ENCODE measurements at regions not wholly inside any gene's neighbourhood (a gene's known extent, or its start where the extent isn't known, plus 50 kb on each side); places are given as distances from the start of the nearest gene placed in this dataset.

DNA sequence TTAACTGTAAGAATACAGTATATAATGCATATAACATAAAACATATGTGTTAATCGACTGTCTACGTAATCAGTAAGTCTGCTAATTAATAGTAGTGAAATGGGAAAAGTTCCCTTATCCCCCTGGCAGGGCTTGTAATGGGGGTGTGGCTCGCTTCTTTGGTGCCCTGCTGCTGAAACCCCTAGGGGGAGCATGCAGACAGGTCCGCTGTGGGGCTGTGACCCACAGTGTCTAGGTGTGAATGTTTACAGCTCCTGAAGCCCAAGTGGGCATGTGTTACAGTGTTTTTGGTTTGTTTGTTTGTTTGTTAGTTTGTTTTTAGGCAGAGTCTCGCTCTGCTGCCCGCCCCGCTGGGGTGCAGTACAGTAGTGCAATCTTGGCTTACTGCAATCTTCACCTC is 495.7 kb downstream of the SHISA9 start:
- no peak for DNase-seq

DNA sequence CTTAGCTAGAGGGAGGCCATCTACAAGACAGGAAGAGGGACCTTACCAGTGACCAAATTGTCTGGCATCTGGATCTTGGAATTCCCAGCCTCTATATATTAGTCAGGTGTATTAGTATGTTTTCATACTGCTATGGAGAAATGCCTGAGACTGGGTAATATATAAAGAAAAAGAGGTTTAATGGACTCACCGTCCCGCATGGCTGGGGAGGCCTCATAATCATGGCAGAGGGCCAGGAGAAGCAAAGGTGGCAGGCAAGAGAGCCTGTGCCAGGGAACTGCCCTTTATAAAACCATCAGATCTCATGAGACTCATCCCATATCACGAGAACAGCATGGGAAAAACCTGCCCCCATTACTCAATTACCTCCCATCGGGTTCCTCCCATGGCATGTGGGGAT is 500.2 kb downstream of the SHISA9 start:
- DNase-seq: no peak

DNA sequence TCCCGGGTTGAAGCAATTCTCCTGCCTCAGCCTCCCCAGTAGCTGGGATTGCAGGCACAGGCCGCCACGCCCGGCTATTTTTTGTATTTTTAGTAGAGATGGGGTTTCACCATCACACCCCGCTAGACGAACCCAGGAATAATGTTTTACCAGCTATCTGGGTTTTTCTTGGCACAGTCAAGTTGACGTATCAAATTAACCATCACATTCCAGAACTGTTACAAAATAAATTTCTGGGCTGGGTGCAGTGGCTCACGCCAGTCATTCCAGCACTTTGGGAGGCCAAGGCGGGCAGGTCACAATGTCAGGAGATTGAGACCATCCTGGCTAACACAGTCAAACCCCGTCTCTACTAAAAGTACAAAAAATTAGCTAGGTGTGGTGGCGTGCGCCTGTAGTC is 501.2 kb downstream of the SHISA9 start:
- DNase-seq: no peak

DNA sequence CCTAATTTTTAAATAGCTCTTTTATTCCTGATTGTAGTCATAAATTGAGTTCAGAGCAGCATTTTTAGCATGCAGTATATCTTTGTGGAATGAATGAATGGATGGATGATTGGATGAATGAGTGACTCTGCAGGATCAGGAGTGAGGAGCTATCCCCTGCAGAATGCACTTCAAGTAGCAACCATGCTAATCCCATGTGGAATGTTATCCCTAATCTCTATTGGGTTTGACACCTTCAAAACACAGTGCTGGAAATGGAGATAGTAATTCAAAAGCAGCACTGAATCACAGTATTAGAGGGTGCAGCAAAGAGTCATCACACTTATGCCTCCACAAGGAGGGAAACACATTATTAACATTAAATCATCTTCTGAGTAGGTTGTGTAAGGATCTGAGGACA is 501.9 kb downstream of the SHISA9 start:
- no peak for DNase-seq

DNA sequence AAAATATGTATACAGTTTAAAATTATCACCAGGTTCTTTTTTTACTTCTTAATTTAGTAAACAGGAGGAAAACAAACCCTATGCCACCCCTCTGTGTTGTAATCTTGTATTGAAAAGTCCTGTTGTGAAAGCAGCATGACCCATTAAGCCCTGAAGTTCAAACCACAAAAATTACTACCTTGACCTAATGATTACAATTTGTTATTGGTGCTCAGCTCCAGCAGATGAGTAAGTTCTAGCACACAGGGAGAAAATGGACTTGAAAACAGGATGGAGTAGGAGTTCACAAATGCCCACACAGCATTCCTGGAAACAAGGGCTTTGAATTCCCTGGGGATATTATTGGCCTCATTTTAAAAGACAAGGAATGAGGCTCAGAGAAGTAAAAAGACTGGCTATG is 505.8 kb upstream of the ERCC4 start:
- no peak for DNase-seq

DNA sequence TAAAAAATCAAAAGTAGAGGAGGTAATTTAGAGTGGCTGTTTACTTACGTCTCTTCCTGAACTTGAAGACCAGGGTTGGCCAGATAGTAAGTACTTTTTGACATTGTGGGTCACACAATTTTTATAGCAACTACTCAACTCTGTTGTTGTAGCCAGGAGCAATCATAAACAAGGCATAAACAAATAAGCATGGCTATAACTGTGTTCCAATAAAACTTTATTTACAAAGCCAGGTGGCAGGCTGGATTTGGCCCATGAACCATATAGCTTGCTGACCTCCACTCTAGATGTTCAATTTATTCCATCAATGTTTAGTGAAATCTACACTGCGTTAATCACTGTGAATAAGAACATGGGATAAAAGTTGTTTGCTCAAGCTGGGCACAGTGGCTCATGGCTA is 500.4 kb upstream of the ERCC4 start:
- DNase-seq: no peak

DNA sequence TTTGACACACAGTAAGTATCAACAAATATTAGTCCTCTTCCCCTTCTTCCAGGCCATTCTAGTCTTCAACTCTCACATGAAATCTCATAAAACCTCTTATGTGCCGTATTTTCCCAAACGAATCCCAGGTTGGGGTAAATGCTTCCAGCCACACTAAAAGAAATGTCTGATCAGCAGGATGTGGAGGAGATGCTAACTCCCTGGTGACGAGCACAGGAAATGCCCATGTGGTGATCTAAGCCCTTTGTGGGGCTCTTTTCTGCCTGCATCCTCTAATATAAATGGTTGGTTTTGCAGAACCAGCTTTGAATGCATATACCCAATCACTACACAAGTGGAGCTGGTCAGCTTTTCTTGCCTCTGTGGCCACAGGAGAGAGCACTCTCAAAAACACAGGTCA is 498.2 kb upstream of the ERCC4 start:
- DNase-seq: no peak

DNA sequence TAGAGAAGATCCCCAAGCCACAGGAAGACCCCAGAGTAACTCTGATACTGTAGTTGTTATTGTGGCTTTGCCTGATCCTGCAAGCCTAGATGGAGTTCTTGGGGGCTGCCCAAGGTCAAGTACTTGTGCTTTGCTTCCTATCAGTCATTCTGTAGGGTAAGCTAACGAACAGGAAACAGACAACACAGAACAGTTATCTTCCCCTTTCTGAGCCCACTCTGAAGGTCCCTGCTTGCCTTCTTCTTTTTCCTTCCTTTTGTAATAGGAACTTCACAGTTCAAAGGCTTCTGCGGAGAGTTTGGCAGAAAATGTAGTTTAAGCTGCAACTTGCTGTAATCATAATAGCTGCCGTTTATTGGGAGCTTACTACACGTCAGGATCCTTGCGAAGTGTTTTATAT is 494.1 kb upstream of the ERCC4 start:
- no peak for DNase-seq

DNA sequence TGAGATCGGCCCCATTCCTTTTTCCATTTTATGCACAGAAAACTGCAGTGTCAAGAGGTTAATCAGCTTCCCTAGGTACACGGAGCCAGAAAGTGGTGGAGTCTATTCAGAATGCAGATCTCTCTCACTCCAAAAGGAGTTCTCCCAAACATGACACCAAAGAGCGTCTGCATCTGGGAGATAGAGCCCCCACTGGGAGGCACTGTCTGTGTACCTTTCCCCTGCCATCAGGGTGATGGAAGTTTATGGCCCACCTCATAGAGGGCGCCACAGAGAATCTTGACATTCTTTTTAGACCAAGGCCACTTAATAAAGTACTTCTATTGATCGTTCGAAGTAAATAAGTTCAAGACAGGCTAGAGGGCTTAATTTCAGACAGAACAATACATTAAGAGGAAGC is 493.7 kb upstream of the ERCC4 start:
- no peak for DNase-seq

DNA sequence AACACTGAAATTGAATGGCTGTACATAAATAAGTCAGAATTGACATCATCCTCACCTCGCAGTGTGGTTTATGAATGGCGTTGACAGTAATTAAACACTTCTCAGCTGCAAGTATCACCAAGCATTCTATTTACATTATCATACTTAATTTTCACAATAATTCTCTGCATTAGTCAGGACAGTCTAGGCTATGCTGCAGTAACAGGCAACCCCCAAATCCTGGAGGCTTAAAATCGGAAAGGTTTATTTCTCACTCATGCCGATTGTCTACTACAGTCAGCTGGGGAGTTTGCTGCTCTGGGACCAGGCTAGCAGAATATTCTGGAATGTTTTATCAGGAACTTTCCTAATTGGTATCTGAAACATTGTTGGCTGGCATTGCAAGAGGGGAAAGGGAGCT is 493.2 kb upstream of the ERCC4 start:
- no peak for DNase-seq

DNA sequence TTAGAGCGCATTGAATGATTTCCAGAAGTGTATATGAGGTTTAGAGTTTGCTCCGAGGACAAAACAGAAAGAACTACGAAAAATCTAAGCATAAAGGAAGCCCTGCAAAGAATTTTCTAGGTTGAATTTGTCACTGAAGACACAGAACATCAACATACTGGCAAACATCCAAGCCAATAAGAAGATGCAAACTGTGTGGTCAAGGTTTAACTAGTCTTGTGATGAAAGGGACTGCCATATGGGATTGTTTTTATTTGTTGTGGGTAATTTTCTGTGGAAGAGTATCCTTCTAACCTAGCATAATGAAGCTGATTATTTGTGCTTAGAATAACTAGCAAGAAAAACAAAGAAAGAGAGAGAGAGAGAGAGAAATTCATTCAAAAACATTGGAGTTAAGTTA is 492.0 kb upstream of the ERCC4 start:
- no peak for DNase-seq

DNA sequence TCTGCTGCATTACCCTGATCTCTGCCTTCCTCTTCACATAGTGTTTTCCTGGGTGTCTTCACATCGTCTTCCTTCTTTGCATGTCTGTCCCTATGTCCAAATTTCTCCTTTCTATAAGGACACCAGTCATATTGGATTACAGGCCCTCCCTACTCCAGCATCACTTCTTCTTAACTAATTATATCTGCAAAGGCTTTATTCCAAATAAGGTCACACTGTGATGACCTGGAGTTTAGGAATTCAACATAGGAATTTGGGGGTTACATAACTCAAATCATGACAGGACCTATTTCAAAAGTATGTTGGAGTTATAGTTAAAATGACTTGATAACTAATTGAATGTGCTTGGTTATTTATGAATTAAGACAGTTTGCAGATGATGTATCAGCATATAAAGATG is 490.5 kb upstream of the ERCC4 start:
- no peak for DNase-seq

DNA sequence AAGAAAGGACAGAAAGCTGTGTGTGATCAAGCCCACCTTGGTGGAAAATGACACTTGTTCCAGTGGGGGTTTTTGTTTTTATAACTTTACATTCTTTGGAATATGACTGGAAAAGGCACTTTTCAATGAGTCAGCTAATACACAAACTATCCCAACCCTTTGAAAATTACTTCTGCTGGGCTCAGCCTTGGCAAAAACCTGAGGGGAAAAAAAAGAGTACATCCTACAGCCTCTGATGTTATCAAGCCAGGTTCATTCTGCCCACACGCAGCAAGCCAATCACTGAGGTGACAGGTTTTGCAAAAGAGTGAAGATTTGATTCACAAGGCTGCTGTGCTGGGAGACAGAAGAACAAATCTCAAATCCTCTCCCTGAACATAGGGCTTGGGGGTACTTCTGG is 484.5 kb upstream of the ERCC4 start:
- DNase-seq: no peak

DNA sequence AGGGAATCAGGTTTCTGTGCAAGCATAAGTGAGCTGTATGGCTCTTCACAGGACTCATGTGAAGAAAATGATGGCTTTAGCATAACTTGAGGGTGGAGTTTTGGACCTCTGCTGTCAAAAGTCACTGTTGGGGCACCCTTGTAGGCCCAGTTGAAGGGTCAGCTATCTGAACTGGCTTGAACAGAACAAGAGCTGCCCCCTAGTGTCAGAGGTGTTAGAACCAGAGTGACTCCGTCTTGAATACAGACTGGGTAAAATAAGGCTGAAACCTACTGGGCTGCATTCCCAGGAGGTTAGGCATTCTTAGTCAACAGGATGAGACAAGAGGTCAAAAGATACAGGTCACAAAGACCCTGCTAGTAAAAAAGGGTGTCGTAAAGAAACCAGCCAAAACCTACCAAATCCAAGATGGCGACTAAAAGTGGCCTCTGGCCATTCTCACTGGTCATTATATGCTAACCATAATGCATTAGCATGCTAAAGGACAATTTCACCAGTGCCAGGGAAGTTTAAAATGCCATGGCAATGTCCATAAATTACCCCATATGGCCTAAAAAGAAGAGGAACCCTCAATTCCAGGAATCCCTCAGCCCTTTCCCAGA is 484.0 kb upstream of the ERCC4 start:
- no peak for DNase-seq

DNA sequence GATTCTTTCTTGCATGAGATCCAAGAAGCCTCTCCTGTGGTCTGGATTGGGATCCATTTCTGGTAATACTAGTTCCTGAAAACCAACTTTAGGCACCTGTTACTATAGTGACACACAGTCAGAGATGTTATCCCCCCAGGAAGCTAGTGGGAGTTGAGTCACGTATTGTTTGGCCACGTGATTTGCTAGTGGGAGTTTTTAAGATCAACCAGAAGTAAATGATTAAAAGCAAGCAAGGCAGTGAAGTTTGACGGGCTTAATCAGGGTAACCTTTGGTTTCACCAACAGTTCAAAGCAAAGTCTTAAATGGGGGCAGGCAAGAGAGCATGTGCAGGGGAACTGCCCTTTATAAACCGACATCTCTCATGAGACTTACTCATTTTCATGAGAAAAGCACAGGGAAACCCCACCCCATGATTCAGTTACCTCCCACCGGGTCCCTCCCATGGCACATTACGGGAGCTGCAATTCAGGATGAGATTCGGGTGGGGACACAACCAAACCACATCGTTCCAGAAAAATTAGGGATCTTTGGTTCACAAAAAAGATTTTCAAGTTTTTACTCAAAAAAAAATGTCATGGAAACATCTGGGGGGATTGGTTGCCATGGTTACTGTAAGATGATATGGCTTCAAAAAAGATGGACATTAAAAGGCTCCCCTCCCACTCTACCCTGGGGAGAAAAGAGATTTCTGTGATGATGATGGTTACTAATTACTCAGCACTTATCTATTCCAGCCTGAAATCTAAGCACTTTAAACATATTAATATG is 483.1 kb upstream of the ERCC4 start:
- no peak for DNase-seq

DNA sequence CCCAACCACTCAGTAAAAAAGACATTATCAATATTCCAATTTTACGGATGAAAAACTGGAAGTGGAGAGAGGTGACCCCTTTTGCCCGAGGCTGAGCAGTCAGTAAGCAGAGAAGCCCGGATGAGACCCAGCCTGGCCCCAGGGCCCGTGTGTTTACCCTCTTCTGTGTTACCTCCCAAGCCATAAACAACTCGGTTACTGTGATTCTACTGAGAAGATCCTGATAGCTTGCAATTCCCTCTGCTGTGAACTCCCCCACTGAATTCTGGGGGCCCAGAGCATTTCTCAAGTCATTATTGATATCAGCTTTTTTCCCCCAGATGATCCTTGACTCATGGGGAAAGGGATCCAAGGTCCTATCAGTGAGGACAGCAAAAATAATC is 482.6 kb upstream of the ERCC4 start:
- no peak for DNase-seq

DNA sequence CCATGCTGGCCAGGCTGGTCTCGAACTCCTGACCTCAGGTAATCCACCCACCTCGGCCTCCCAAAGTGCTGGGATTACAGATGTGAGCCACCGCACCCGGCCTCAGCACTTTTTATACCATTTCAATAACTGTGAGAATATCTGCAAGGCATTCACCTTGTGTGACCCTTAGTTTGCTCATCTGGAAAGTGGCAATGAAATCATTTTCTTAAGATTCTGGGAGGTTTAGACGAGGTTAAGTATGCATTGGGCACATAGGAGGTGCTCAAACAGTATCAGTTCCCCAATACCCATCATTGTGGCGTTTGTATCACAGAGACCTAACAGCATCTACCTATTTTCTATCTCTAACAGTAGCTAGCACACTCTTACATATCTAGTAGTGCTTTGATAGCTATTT is 481.9 kb upstream of the ERCC4 start:
- no peak for DNase-seq

DNA sequence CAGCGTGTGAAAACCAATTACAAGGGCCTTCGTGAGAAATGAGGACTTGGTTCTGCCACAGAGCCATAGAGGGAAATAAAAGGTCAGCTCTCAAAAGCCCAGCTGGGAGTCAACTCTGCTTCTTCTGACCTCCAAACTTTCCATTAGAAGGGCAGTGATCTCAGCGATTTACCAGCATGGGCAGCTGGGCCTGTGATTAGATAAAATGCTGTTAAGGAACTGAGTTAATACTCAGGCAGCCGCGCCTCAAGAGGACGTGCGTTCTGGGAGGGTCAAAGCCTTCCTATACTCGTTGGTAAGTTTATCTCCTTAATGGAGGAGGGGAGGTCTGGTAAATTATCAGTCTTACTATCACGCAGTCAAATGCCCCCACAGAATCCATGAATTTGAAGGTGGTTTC is 480.2 kb upstream of the ERCC4 start:
- DNase-seq: no peak

DNA sequence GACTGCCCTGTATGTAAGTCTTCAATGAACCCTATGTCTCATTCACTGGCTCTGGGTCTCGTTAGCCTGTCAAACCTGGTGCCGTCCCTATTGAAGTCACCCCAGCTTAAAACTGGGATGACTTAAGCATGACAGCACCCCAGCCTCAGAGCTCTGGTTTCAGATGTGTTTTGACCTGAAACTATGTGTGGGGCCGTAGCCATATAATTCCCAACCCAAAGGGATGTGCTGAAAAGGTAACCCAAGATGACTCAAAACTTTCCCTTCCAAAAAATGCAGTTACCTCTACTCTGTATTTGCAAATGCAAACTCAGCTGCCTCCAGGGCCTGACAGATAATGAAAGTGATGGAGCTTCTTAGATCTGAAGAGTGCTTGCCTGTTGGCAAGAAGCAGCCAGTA is 478.3 kb upstream of the ERCC4 start:
- no peak for DNase-seq

DNA sequence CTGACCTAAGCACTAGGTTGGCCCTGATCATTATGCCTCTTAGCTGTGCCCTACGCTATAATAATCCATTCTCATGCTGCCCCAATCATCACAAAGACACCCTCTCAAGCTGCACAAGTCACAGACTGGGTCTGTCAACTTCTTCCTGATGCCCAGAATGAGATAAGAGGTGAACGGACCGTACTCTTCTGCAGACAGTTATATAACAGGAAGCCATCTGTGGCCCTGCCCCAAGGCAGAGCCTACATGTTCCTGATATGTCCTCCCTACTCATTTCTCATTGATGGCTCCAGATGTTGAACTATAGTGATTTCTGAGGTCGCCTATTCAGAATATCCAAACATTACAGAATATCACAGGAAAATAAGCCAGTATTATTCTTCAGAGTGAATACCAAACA is 471.6 kb upstream of the ERCC4 start:
- DNase-seq: no peak

DNA sequence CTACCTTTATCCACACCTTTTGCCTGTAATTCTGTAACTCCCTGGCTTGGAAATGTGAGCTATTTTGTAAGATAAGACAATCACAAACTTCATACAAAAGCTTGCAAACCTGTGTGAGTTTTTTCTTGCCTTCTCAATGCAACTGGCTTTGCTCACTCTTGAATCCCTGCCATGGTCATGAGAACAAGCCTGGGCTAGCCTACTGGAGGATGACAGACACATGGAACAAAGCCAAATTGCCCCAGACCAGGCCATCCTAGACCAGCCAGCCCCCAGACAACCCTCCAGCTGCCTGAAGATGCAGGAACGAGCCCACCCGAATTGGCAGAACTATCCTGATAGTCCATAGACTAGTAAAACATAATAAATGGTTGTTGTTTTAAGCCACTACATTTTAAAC is 466.6 kb upstream of the ERCC4 start:
- no peak for DNase-seq

DNA sequence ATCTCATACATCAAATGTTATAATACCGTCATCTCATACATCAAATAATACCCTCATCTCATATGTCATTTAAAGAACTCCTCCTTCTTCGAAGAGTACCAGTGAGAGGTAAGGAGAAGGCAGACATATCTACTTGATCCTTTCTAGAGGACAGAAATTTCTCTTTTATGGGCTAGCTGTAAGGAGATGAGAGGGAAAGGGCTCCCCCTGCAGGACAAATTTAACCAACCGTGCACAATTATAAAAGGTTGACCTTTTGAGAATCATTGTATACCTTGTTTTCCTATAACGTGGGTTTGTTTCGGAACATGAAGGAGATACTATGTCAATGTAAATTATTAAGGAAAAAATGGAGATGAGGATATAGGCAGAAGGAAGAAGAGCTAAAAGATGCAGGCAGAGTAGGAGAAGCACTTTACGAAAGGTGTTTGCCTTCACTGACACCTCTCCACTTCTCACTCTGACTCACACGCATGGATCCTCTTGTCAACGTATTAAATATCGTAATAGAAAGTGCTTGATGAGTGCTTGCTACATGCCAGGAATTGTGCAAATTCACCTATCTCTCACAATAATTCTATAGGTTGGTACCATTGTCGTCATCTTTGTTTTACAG is 465.9 kb upstream of the ERCC4 start:
- no peak for DNase-seq

DNA sequence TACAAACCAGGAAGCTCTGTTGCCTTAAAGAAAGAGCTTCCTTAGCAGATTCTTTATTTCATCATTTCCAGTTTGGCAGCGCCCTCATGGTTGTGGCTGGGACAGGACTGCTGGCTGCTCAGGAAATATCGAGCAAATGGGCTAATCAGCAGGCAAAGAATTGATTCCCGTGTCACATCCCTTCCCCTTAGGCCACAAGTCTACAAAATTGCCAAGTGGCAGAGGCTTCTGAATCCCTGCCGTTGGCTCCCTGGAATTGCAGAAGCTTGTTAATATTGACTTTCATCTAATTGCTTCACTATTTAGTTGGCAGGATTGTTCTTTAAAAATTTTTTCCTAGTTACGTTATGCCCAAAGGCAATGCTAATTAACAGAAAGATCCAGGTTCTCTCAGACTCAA is 456.3 kb upstream of the ERCC4 start:
- DNase-seq: no peak

DNA sequence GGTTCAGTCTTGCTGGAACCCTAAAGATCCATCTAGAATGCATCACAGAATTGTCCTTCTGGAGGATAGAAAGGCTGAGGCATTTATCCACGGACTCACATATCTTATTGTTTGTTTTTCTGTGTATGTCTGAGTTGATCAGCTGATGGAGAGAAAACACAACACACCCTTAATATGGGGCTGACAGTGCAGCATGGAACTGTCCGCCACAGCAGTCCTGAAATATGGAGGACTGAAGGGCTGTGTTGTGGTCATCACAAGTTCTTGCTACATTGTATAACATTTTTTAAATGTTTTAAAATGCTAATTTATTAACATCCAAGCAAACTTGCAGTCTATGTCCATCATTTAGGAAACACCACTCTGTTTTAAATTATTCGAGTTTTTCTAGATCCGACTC is 448.9 kb upstream of the ERCC4 start:
- no peak for DNase-seq

DNA sequence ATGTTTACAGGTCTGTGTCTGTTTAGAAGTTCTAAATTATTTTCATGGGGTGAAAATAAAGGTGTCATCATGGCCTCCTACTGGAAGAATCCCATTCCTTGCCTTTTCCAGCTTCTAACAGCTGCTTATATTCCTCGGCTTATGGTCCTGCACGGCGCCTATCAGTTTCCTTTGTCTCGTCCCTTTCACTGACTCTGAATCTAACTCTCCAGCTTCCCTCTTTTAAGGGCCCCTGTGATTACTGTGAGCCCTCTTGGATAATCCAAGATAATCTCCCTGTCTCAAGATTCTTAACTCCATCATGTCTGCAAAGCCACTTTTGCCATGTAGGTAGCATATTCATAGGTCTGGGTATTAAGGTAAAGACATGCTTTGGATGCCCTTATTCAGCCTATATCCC is 441.0 kb upstream of the ERCC4 start:
- no peak for DNase-seq
